GM20000 (cell line): ENCODE measurements at regions not wholly inside any gene's neighbourhood (a gene's known extent, or its start where the extent isn't known, plus 50 kb on each side); places are given as distances from the start of the nearest gene placed in this dataset.

Experiments
- DNase-seq: peaks from one replicate; pipeline ENCODE4 v3.0.0; 2012; ENCODE audit warnings: low spot score
- TF ChIP-seq, protein P1 (sequence below): IDR thresholded peaks from 2 replicates; pipeline ENCODE4 v1.5.1; 2012; ENCODE audit warnings: mild to moderate bottlenecking, control low read depth; ENCODE audit errors: extremely low read depth, missing control alignments

DNA sequence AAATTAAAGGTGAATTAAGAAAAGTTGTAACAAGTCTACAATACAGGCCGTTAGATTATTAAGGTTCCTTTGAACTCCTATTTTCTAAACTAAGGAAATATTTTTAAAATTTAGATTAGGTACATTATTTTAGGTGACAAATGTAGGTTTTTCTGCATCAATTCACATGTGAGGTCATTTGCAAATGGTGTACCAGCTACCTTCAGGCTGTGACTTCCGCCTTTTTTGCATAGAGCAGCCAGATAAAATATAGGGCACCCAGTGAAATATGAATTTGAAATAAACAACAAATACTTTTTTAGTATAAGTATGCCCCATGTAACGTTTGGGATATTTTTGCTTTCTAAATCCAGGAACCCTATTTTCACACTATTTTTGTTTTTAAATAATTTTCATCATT lies 544.0 kb downstream of the LMO4 start:
- TF ChIP-seq, protein P1, sequence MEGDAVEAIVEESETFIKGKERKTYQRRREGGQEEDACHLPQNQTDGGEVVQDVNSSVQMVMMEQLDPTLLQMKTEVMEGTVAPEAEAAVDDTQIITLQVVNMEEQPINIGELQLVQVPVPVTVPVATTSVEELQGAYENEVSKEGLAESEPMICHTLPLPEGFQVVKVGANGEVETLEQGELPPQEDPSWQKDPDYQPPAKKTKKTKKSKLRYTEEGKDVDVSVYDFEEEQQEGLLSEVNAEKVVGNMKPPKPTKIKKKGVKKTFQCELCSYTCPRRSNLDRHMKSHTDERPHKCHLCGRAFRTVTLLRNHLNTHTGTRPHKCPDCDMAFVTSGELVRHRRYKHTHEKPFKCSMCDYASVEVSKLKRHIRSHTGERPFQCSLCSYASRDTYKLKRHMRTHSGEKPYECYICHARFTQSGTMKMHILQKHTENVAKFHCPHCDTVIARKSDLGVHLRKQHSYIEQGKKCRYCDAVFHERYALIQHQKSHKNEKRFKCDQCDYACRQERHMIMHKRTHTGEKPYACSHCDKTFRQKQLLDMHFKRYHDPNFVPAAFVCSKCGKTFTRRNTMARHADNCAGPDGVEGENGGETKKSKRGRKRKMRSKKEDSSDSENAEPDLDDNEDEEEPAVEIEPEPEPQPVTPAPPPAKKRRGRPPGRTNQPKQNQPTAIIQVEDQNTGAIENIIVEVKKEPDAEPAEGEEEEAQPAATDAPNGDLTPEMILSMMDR, result no peak
- no peak for DNase-seq

DNA sequence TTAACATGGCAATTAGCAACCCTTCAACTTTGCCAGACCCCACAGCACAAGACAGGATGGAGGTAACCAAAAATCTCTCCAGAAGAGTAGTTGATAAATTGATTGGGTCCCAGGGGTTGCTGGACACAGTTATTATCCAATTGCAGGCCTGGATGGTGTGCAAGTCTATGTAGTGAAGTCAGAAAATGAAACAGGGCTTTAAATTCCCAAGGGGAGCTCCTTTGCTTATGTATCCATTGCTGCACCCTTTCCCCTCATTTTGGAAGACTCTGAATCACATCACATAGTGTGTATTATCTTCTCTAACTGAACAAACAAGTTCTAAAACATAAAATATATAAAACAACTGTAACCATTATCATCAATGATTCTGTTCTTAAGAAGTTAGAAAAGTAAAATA lies 550.2 kb downstream of the LMO4 start:
- DNase-seq, result no peak
- TF ChIP-seq, protein P1, result no peak

DNA sequence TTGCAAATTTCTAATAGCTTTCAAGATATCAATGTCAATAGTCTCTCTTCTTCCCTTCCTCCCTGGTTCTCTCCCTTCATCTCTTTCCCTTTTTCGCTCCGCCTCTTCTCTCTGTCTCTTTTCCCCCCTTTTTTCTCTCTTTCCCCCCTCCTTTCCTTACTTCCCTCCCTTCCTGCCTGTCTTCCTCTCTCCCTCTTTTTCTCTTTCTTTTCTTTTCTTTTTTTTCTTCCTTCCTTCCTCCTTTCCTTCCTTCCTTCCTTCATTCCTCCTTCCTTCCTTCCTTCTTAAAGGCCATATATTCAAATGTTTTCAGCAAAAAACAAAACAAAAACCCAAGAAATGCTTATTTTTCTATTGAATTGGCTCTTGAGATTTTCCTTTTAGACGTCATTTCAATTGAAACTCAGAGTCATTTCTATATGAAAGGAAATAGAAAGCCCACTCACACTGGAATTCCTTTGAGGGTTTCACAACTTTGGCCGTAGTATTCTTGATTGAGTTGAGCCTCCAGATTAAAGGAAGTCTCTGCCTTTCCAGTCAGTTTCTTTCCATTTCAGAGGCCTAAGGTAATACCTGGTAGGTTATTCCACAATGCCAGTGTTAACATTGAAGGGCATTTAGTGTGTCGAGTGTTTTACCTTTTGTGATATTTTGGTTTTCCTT lies 551.5 kb downstream of the LMO4 start:
- TF ChIP-seq, protein P1, result no peak
- DNase-seq, result no peak

DNA sequence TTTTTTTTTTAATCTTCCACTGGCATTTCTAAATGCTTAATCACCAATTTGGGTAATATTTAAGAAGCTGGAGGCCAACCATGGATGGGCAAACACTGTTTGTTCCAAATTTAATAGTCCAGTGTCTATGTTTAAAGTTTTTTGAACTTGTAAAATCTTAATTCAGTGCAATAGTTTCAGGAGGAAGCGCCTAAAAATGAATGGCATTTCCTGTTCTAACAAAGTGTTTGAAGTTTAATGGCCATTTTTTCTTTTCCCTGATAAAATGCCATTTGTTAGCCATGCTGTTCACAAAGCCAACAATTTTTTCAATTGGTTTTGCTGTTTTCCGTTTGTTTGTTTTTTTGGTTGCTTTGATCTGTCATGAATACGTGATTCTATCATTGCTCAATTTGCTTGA lies 552.1 kb downstream of the LMO4 start:
- DNase-seq, result no peak
- TF ChIP-seq, protein P1, result no peak

DNA sequence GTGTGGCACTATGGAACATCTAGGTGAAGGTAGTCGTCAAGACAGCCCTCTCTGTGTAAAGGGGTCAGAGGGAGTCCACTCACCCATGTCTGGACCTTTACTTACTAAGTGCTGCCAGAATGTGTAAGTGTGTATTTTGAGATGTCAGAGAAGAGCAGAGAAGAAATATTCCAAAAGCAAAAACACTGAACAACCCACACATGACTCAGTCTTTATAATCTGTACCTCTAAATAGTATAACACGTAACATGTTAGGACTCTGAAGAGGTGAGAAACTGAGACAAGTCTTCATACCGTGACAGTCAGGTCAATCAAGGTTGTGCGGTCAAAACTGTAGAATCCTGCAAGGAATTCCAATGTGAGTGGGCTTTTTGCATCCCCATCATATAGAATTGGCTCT lies 555.2 kb downstream of the LMO4 start:
- TF ChIP-seq, protein P1, result no peak
- no peak for DNase-seq

DNA sequence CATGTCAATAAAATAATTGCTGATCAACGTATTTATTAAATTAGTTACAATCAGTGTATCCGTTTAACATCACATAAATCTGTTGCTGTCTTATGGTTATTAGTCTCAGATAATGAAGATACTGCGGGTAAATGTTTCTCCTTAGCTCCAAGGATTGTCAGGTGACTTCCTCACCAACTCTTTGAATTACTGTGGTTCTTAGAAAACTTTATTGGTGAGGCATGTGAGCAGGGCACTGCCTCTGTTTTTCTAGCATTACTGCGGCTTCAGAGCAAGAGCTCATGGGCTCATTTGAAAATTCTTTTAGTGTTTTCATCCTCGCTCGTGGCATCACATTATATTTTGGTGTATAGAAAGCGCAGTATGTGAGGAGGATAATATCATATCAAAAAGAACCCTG lies 555.9 kb downstream of the LMO4 start:
- TF ChIP-seq, protein P1, result no peak

DNA sequence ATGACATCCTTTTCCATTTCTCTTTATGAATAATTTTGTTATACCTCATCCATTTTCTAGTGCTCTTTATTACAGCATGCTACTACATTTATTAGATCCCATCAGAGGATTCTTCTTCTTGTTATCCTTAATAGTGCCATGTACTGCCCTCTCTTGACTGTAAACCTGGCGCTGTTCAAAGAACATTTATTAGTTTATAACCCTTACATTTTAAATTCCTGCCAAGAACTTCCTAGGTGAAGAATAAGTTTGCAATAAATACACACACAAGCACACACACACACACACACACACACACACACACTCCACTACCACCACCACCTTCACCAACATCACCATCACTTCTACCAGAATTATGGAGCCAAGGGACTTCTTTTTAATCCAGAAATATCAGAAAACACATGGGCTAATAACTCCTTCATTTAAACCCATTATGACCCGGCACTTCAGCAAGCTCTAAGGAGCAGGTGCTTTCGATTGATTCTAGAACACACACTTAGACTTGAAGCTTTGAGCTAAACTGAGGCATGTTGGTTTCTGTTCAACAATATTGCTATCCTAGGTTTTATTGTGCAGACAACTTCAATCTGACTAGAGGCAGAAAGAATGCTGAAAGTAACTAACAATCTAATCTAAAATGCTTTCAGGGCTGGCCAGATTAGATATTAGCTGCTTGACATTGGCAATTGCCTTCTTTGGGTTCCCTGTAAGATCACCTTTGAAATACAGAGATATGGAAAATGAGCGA lies 556.8 kb downstream of the LMO4 start:
- TF ChIP-seq, protein P1, result no peak
- DNase-seq, result no peak

More for the DNA sequence above, 555.9 kb downstream of the LMO4 start:
- no peak for DNase-seq
